HG02798 (cell line): ENCODE measurements at regions not wholly inside any gene's neighbourhood (a gene's known extent, or its start where the extent isn't known, plus 50 kb on each side); places are given as distances from the start of the nearest gene placed in this dataset.

Experiments used
- ATAC-seq: cut with Tn5 transposase; IDR thresholded peaks from one replicate; pipeline ENCODE4 v1.9.1; 2021; ENCODE audit warnings: mild to moderate bottlenecking; ENCODE audit not compliant: unreplicated experiment, poor library complexity

DNA sequence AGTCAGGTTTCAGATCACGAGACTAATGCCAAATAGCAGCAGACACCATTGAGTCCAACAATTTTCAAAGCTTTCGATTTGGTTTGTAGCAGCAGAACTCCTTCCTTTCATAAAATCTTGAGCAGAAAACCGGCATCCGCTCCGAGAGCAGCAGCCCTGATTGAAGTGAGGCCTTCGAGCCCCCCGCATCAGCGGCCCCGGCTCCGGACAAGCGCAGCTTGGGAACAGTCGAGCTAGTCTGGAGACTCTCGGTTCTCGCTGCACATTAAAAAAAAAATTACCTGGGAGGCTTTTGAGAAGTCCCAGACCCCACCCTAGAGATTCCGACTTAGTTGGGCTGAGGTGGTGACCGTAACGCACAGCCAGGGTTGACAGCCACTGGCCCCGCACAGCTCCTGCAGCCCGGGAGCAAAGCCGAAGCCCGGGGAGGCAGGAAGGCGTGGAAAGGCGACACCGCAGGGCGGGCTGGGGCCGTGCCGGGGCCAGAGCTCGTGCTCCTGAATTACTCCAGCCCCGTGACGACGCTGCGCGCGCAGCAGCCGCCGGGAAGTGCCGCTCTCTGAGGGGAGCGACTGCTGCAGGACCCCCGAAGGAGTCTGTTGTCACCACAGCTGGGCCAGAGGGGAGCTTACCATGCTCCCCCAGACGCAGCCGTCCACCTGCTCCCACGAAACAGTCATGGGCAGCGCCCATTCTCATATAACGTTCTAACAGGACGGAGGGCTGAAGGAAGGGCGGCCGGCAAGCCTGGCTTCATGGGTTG, 57.8 kb downstream of the SPATA19 start:
- ATAC-seq: no peak

DNA sequence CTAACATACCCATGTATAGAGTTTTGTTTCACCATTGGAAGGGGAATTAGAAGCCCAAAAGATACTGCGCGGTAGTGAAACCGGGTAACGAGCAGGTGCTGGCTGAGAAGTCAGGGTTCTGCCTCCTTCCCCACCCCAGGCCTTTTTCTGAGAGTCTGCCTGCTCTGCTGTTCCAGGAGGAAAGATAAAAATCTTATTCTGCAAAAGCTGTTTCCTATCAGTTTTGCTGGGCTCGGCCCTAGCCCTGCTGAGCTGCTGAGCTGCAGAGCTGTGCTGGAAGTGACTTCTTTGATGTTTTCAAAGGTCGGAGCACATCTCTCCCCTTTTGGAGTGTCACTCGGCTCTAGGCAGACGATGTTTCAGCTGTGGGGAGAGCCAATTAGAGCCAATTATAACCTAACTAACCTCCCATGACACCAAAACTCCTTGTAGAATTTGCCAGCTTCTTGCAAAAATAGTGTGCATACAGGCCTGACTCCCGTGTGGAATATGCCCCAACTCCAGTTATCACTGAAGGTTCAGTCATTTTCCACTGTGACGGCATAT, 59.4 kb downstream of the SPATA19 start:
- no peak for ATAC-seq

DNA sequence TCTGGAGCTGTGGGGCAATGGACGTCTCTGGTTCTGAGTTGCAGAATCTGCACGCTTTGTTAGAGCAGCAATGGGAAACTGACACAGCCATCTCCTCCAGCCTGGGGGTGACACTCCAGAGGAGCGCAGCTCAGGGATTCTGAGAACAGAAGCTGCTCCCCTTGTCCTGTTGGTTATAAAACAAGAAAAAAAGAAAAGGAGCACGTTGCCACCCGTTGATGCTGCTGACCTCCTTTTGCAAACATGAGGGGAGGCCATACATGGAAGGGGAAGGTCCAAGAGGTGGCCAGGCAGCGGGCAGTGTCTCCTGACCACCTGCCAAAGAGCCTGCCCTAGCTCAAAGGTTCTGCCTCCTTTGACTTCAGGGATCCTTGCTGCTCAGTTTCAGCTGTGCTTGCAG, 61.0 kb downstream of the SPATA19 start:
- no peak for ATAC-seq

DNA sequence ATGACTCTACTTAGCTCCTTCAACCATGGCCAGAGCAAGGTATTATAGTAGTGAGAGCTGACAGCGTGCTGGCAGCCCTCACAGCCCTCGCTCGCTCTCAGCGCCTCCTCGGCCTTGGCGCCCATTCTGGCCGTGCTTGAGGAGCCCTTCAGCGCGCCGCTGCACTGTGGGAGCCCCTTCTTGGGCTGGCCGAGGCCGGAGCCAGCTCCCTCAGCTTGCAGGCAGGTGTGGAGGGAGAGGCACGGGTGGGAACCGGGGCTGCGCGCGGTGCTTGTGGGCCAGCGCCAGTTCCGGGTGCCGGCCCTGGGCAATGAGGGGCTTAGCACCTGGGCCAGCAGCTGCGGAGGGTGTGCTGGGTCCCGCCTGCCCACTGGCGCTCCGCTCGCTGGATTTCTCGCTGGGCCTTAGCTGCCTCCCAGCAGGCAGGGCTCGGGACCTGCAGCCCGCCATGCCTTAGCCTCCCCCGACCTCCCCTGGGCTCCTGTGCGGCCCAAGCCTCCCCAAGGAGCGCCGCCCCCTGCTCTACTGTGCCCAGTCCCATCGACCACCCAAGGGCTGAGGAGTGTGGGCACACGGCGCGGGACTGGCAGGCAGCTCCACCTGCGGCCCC, 63.1 kb downstream of the SPATA19 start:
- no peak for ATAC-seq

DNA sequence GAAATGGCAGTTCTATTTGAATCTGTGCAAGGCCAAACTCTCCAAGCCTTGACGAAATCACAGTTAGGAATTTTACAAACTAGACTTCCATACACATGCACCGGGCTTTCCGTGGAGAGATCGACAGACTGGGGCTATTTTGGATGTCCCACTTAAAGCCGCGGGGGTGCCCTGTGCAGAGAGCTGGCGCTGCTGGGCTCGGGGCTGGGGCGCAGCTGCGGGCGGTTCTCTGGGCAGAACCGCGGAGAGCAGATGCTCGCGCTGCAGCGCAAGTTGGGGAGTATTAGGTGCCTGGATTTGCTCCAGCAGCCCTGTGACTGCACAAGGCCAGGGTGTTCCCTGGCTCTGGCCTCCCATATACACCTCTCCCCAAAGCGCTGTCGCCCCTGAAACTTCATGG, 67.2 kb downstream of the SPATA19 start:
- no peak for ATAC-seq

DNA sequence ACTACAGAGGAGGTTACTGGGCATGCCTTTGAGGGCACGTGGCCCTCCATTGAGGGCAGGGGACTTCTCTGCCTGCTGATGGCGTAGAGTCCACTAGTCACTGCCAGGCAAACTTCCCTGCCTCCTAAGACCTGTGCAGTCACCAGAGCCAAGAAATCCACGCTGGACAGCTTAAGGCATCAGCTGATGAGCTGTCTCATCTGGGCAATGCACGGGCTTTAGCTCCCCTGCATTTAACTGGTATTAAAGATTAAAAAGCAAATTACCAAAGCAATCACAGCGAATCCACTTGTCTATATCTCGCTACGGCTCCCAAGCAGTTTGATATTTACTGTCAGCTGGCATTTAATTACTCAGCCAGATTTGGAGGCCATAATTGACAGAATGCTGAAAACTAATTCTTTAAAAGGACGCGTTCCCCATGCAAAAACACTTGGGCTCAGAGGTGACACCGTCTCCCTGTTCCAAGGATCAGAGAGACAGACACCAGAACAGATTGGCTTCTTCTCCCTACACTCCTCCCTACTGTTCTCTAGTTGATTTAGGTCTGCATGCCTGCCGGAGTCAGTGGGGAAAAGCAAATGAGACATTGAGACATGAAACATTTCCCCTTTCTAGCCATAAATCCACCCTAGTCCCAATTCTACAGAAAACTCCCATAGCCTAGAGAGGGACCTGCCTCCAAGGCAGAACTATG, 68.5 kb downstream of the SPATA19 start:
- ATAC-seq: no peak

DNA sequence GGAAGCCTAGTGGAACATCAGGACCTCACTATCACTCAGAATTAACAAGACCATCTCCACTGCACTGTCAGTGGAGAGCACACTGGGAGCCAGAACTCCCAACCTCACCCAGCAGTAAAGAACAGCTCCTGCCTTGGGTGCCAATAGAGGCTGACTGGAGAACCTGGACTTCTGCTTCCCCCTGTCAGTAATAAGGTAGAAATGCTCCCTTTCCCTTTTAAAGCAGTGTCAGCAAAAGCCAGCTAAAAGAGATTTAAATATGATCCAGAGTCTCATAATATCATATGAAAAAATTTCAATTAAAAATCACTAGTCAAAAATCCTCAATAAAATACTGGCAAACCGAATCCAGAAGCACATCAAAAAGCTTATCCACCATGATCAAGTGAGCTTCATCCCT, 82.8 kb downstream of the SPATA19 start:
- ATAC-seq: no peak

DNA sequence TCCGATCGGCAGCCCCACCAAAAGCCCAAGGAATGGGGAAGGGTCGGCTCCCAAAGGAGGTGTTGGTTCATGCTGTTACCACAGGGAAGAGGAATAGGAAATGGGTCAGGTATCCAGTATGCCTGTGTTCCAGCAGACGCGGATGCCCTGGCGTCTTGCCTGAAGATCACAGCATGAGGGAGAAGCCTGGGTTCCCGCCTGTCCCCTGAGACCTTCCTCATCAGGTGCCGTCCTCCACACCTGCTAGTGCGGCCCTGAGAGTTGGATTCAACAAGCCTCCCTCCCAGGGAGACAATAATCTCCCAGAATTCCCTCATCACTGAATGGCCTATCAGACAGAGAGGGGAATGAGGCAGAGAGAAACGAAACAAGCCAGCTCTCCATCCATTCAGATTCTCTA, 92.2 kb downstream of the SPATA19 start:
- no peak for ATAC-seq

DNA sequence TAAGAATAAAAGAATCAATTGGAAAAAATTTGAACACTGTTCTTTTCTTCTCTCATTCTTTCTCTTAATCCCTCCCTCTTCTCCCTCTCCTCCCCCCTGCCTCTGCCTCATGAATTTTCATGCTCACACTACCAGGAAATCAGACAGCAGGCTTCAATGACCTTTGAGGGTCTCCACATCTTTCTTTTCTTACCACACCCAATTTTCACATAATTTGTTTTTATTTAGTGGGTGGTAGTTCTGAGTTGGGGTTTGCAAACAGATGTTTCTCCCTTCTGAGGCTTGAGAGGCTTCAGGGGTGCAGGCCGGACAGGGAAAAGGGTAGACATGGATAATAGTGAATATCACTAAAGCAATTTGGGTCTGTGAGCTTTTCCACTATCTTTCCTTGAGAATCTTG, 95.5 kb downstream of the SPATA19 start:
- ATAC-seq: no peak

DNA sequence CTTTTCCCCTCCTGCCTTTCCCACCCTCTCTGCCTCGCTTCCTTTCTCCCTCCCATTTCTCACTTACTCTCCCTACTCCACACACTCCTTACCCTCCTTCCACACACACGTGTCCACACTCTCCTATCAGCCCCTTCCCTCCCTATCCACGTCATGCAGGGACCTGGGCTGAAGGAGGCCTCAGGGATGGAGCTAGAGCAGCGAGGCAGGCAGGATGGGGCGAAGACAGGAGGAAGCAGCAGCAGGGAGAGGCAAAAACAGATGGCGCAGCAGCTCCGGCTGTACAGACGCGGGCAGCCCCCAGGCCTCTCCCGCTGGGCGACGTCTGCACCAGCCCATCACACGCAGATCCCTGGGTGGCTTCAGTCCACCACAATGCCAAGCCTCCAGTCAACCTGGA, 97.9 kb downstream of the SPATA19 start:
- no peak for ATAC-seq

DNA sequence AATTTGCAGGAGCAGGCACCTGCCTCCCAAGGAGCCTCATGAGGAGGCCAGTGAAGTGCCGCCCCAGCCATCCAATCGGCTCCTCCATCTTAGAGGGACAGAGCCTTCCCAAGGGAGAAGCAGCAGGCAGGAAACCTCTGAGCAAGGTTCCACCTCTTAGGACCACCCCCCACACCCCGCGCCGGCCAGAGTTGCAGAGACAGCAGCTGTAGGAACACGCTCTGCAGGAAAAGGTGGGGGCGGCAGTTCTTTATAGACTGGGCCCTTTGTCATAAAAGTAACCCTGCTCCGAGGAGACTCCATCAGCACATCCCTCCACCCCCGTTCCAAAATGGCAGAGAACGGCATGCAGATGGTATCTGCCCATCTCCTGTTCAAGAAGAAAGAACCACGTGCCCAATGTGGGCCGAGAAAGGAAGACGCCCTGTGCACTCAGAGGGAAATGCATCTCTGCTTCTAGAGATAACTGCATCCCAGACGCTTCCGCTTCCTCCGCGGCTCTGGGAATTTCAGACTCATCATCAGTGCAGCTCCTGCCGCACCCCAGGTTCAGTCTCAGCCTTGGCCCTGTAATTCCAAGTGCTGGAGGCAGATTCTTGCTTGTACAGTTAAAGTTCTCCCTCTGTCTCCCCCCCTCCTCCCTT, 98.5 kb downstream of the SPATA19 start:
- no peak for ATAC-seq

DNA sequence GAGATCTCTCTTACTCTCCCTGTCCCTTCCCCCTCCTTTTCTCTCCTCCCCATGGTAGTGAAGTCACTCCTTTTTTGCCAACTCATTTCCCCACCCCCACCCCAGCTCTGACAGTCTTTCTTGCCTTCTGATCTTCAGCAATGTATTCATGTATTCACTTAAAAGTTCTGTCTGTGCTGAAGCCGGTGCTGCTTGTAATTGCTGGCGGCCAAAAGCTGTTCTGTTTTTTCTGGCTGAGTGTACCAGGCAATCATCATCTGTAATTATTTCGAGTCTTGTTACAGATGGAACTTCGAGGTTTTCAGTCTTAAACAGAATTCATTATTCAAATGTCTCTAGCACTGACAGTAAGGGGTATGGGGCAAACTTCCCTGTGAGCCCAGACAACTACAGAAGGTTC, 99.5 kb downstream of the SPATA19 start:
- ATAC-seq: no peak

DNA sequence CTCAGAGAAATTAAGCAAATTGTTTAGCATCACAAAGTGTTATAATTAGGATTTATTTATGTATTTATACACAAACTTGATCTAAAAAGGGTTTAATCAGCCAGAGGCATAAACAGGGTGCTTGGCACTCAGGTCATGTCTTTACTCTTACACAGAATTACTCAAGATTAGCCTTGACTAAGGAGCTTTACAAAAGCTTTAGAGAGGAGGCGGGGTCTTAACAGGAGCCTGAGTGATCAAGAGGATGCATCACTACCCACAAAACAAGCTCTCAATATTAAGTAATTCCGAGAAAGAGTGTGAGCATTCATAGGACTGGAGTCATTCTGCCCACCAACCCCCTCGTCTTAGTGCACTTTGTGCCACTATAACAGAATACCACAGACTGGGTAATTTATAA, 103.0 kb downstream of the SPATA19 start:
- no peak for ATAC-seq

DNA sequence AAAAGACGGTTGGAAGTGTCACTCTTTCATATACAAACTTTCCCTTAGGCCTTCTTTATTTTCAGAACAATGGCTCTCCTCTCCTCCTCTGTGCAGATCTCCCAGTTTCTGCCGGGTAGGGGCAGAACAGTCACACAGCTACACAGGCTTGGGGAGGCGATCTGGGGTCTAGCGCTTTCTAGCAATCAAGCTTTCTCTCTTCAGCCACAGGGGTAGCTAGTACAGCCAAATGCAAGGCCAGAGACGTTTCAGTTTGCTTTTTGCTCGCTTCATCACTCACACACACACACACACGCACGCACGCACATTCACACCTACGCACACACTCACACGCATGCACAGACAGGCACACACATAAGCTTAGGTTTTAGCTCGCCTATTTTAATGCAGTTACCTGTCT, 104.3 kb downstream of the SPATA19 start:
- no peak for ATAC-seq

DNA sequence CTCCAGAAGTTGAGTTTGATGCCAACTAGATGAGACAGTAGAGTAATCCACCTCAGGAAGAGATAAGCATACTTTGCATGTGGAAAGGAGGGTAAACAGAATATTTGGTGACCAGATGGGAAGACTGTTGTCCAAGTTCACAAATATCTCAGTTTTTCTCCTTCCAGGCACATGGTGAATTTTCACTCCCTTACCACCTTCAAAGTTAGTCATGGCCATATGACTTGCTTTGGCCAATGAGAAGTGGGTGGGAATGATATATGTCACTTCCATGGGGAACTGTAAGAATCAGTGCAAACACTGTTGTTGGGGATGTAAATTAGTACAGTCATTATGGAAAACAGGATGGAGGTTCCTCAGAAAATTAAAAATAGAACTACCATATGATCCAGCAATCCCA, 105.8 kb downstream of the SPATA19 start:
- no peak for ATAC-seq

DNA sequence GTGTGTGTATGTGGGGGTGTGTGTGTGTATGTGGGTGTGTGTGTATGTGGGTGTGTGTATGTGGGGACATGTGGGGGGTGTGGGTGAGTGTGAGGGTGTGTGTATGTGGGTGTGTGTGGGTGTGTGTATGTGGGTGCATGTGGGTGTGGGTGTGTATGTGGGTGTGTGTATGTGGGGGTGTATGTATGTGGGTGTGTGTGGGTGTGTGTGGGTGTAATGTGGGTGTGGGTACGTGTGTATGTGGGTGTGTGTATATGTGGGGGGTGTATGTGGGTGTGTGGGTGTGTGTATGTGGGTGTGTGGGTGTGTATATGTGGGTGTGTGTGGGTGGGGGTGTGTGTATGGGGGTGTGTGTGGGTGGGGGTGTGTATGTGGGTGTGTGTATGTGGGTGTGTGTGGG, 106.7 kb downstream of the SPATA19 start:
- no peak for ATAC-seq

DNA sequence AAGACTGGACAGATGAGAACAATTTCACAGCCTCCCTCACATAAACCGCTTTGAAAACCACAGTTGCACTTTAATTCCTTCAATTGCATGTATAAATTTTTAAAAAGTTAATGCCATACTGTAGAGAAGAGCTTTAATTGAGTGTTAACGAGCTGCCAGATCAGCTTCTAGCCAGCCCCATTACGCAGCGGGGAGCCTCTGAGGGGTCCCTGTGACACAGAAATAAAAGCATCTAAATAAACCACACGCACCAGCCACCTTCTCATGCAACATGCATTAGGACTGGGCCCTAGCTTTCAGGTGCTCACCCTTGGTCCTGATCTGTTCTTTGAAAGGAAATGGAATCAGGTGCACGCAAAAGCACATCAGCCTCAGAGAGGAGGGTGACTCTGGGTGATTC, 111.7 kb downstream of the SPATA19 start:
- ATAC-seq: no peak

DNA sequence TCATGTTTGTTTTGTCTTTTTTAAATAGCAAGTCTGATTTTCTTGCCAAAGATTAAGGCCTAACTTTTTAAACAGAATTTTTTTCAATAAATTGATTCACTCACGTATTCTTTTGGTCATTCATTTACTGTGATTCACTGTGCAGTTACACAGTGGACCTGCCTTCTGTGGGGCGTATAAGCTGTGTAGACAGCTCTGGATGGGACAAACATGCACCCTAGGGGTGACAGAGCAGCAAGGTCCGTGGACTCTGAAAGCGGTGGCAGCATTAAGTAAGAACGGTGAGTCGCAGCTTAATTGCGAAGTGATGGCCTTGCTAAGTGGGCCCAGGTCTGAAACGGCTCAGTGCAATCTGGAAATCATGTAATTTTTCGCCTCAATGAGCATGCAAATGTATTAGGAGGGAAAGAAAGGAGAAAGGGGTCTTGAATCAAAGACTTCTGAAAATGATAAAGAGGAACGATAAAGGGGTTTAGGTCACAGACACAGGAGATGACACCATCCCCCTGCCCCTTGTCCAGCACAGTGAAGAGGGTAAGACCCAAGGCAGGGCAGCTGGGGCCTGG, 113.1 kb downstream of the SPATA19 start:
- ATAC-seq: no peak

DNA sequence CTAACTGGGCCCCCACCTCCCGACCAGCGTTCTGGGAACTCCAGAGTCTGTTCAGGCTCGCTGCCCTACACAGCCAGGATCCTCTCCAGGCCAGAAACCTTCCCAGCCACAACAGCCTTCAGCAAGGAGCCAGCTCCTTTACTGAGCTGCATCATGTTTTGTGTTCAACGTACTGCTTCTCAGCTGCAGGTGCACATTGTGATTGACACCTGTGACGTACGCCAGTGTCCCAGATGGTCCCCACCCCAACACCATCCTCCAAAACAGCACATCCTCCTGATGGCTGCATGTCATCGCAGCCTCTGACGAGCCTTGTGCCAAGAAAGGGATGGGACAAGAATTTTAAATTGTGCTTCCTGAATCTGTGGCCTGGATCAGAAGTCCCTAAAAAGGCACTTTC, 117.5 kb downstream of the SPATA19 start:
- ATAC-seq: no peak

DNA sequence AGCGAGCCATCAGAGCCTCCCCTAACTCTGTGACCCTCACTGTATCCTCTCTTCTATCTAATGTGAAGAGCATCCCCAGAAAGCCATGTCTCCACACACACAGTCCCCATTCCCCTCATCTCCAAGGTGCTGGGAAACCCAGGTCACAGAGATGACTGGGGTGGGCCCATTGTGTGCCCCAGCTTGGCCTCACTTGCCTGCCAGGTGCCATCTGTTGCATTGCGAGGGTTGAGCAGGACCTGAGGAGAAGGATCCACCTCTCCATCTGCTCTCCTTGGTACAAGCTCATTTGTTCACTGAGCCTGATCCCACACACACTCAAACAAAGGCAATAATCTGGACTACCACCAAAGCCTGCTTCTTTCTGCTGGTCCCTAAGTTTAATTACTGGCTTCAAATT, 118.8 kb downstream of the SPATA19 start:
- ATAC-seq: no peak

DNA sequence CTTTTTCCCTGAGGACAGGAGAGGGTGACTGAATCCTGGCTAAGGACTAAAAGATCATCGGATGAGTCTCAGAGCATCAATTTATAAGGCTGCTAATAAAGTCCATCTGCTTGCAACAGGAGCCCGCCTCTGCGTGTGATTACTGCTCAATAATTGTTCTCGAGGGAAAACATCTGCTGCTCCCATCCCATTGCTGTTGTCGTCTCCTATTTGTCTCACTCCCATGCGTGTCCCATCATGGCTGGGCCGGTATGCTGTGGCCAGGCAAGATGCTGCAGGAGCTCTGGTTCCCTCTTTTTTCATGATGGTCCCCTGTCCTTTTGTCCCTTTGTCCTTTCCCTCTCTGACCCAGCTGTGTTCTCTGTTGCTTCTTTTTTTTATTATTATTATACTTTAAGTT, 121.2 kb downstream of the SPATA19 start:
- ATAC-seq: no peak
